Vagina (tissue), 2 donors: ENCODE measurements at regions not wholly inside any gene's neighbourhood (a gene's known extent, or its start where the extent isn't known, plus 50 kb on each side); places are given as distances from the start of the nearest gene placed in this dataset.

ENCODE experiments used
- DNase-seq, 2 donors: peaks; one replicate each; pipeline ENCODE4 v3.0.0-alpha.2; 2017; ENCODE audit errors: extremely low spot score in 2 of 2
- H3K27ac ChIP-seq: fragments of 200-600 bp; sonication (generic); one replicate; pipeline ENCODE4 v1.5.1; 2019
- H3K27me3 ChIP-seq: fragments of 200-600 bp; sonication (generic); one replicate; pipeline ENCODE4 v1.5.1; 2019
- H3K36me3 ChIP-seq, 2 donors: fragments of 200-600 bp; sonication (generic); one replicate each; pipeline ENCODE4 v1.5.1; 2017 to 2019
- H3K4me1 ChIP-seq: fragments of 200-600 bp; sonication (generic); one replicate; pipeline ENCODE4 v1.5.1; 2019
- H3K4me3 ChIP-seq, 2 donors: fragments of 200-600 bp; sonication (generic); 1 replicate in 1 of 2; 2 replicates in 1 of 2; pipeline ENCODE4 v1.5.1; 2016 to 2019
- H3K9me3 ChIP-seq: fragments of 200-600 bp; sonication (generic); one replicate; pipeline ENCODE4 v1.5.1; 2019
- POLR2A ChIP-seq, 2 donors: fragments of 450-650 bp; IDR thresholded peaks; one replicate each; pipeline ENCODE4 v1.6.1; 2017; ENCODE audit warnings: antibody characterized with exemption in 2 of 2, mild to moderate bottlenecking in 2 of 2, moderate library complexity in 2 of 2
- POLR2AphosphoS5 ChIP-seq, 2 donors: sonication (generic); formaldehyde crosslinking; IDR thresholded peaks; one replicate each; pipeline ENCODE4 v1.9.0; 2017; ENCODE audit warnings: antibody characterized with exemption in 2 of 2, mild to moderate bottlenecking in 2 of 2, low read depth in 1 of 2; ENCODE audit not compliant: insufficient read depth in 1 of 2
- intact Hi-C: fragments of 100-400 bp; cut with DNase I; formaldehyde crosslinking; loops from one replicate; pipeline ENCODE4 v1.15.1; 2023
- TF ChIP-seq, protein P1 (sequence below), 3 experiments: fragments of 450-650 bp in 2 of 3; fragments of 200-600 bp in 1 of 3; sonication (generic) in 1 of 3; IDR thresholded peaks; one replicate each; pipeline ENCODE4 v1.5.1; 2017 to 2019; ENCODE audit warnings: antibody characterized with exemption in 3 of 3, mild to moderate bottlenecking in 2 of 3, moderate library complexity in 2 of 3

DNA sequence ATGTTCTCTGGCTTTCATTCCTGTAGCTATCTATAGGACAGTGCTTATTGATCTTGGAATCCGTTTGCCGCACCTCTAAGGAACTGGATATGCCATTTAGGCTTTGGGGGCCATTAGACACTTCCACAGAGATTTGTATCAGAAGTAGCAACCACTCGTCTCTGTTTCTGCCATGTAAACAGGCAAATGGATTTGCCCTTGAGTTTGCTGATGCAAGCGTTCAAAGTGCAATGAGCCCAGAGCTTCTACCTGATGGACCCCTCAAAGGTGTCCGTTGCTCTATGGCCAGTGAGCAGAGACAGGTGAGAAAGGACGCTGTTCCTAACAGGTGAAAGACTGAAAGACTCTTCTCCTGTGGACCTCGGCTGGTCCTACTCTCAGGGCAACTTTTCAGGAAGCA is 302.9 kb downstream of the ZNF536 start:
- H3K4me1 ChIP-seq = no peaks in the 10 kb centered on the region
- DNase-seq = no peak
- intact Hi-C loops = no loop called here

DNA sequence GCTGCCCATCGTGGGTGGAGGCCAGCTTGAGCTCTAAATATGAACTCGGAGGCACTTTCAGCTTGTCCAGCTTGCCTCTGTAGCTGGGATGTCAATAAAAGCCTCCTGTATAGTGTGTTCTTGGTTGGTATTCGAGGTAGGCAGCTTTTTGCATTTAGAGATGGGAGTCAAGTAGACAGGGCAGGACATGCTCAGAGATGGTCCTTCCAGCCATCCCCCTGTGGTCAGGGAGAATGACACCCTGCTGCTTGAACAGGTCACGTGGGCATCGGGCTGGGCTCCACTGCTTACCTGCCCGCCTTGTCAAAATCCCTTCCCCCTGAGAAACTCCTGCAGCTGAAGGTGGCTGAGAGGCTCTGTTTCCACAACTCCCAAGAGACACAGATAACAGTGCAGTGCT is 302.5 kb downstream of the ZNF536 start:
- no peak overlapping the region for H3K4me3 ChIP-seq
- H3K4me1 ChIP-seq = no peaks in the 10 kb centered on the region
- no peak overlapping the region for H3K27ac ChIP-seq
- intact Hi-C loops = no loop called here
- no peaks in the 10 kb centered on the region for H3K36me3 ChIP-seq
- TF ChIP-seq POLR2A (IDR thresholded peaks at IDR 0.05) (no peak), POLR2AphosphoS5 (IDR thresholded peaks at IDR 0.05; ENCODE audit: insufficient read depth in 1 of 2, low read depth in 1 of 2) (no peak)
- TF ChIP-seq, protein P1, sequence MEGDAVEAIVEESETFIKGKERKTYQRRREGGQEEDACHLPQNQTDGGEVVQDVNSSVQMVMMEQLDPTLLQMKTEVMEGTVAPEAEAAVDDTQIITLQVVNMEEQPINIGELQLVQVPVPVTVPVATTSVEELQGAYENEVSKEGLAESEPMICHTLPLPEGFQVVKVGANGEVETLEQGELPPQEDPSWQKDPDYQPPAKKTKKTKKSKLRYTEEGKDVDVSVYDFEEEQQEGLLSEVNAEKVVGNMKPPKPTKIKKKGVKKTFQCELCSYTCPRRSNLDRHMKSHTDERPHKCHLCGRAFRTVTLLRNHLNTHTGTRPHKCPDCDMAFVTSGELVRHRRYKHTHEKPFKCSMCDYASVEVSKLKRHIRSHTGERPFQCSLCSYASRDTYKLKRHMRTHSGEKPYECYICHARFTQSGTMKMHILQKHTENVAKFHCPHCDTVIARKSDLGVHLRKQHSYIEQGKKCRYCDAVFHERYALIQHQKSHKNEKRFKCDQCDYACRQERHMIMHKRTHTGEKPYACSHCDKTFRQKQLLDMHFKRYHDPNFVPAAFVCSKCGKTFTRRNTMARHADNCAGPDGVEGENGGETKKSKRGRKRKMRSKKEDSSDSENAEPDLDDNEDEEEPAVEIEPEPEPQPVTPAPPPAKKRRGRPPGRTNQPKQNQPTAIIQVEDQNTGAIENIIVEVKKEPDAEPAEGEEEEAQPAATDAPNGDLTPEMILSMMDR (IDR thresholded peaks at IDR 0.05) = no peak
- DNase-seq = no peak
- H3K9me3 ChIP-seq = no peaks in the 10 kb centered on the region
- H3K27me3 ChIP-seq = no peaks in the 10 kb centered on the region

More for the DNA sequence above, 302.9 kb downstream of the ZNF536 start:
- no peak for TF ChIP-seq POLR2A (IDR thresholded peaks at IDR 0.05)
- TF ChIP-seq, protein P1 (IDR thresholded peaks at IDR 0.05) = no peak
- no peak for TF ChIP-seq POLR2AphosphoS5 (IDR thresholded peaks at IDR 0.05; ENCODE audit: insufficient read depth in 1 of 2, low read depth in 1 of 2)
- H3K36me3 ChIP-seq = no peaks in the 10 kb centered on the region
- H3K4me3 ChIP-seq = no peak overlapping the region
- H3K27me3 ChIP-seq = no peaks in the 10 kb centered on the region
- H3K9me3 ChIP-seq = no peaks in the 10 kb centered on the region
- no peak overlapping the region for H3K27ac ChIP-seq

DNA sequence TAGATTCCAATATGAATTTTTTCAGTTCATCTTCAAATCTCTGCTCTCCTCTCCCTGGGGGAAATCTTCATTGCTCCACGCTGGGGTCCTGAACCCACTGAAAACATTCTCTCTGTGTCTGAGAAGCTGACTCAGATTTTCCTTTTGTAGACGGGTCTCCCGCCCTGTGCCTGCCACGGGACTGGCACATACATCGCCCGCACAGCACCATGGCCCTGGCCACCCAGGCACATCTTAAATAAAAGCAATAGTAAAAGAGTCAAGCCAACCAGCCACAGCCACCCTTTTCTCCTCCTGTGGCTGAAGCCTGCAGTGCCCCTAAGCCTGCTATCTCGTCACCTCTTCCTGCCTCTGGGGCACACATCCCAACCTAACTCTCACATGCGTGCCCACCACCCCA is 301.2 kb downstream of the ZNF536 start:
- DNase-seq = no peak
- Histone ChIP-seq H3K27ac (no peak overlapping the region), H3K4me1 (no peaks in the 10 kb centered on the region), H3K4me3 (no peak overlapping the region), H3K9me3 (no peaks in the 10 kb centered on the region), H3K36me3 (no peaks in the 10 kb centered on the region), H3K27me3 (no peaks in the 10 kb centered on the region)
- intact Hi-C loops = no loop called here
- TF ChIP-seq, protein P1 (IDR thresholded peaks at IDR 0.05) = no peak
- no peak for TF ChIP-seq POLR2A (IDR thresholded peaks at IDR 0.05)
- no peak for TF ChIP-seq POLR2AphosphoS5 (IDR thresholded peaks at IDR 0.05; ENCODE audit: insufficient read depth in 1 of 2, low read depth in 1 of 2)

DNA sequence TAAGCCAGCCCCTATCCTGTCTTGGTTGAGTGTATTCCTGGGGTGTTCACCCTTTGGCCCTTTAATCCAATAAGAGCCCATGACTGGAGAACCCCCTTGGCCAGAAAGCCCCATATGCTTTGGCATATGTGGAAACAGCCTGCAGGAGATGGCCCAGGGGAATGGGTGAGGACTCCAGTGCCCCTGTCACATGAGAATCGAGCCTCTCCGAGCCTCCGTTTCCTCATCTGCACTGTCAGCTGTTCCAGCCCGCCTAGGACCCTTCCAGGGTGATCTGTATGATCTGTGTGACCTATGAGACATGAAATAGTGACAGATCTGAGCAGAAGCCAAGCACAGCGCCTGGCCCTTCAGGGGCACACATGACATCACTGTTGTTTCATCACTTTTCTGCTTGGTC is 300.7 kb downstream of the ZNF536 start:
- Histone ChIP-seq H3K4me1 (no peaks in the 10 kb centered on the region), H3K4me3 (no peak overlapping the region), H3K27me3 (no peaks in the 10 kb centered on the region), H3K9me3 (no peaks in the 10 kb centered on the region), H3K36me3 (no peaks in the 10 kb centered on the region), H3K27ac (no peak overlapping the region)
- DNase-seq = no peak
- TF ChIP-seq POLR2A (IDR thresholded peaks at IDR 0.05) (no peak), POLR2AphosphoS5 (IDR thresholded peaks at IDR 0.05; ENCODE audit: insufficient read depth in 1 of 2, low read depth in 1 of 2) (no peak)
- TF ChIP-seq, protein P1 (IDR thresholded peaks at IDR 0.05) = no peak
- intact Hi-C loops = no loop called here

DNA sequence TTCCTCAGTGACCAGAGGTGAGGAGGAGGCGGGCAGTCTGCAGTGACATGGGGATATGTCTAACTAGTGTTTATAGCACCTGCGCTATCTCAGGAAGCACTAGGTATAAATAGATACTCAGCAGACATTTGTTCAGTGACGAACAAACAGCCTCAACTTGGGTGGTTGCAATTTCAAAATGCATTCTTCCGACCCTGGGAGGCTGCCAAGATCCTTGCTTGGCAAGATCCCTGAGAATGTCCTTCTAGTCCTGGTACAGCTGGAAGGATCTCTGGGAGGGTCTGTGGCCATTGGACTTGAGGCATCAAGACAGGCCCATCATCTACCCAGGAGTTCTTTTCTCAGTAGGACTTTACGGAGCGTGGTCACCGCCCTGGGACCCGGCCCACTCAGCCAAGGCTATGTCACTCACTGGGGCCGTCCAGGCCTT is 299.5 kb downstream of the ZNF536 start:
- TF ChIP-seq POLR2AphosphoS5 (IDR thresholded peaks at IDR 0.05; ENCODE audit: insufficient read depth in 1 of 2, low read depth in 1 of 2) (no peak), POLR2A (IDR thresholded peaks at IDR 0.05) (no peak)
- TF ChIP-seq, protein P1 (IDR thresholded peaks at IDR 0.05) = no peak
- Histone ChIP-seq H3K4me3 (no peak overlapping the region), H3K36me3 (no peaks in the 10 kb centered on the region), H3K27me3 (no peaks in the 10 kb centered on the region), H3K9me3 (no peaks in the 10 kb centered on the region), H3K4me1 (no peaks in the 10 kb centered on the region), H3K27ac (no peak overlapping the region)
- intact Hi-C loops = no loop called here
- DNase-seq = no peak
